H1 (cell line): ENCODE measurements at regions not wholly inside any gene's neighbourhood (a gene's known extent, or its start where the extent isn't known, plus 50 kb on each side); places are given as distances from the start of the nearest gene placed in this dataset.

ENCODE experiments used
- CTCF ChIA-PET: fragments of 300-600 bp; sonication (Branson Sonifier 250); formaldehyde crosslinking; loops from one replicate; lab custom pipeline; 2021; ENCODE audit not compliant: partially characterized antibody; lab: Charles Lee
- POLR2A ChIA-PET: fragments of 300-600 bp; sonication (Branson Sonifier 250); formaldehyde crosslinking; loops from one replicate; lab custom pipeline; 2021; ENCODE audit warnings: inconsistent platforms; ENCODE audit not compliant: partially characterized antibody; lab: Charles Lee
- DNase-seq, 2 experiments: peaks; one replicate each; pipeline versions ENCODE4 v3.0.0 to v3.0.0-alpha.2; 2010 to 2022; ENCODE audit warnings: low spot score in 2 of 2, low read depth in 1 of 2, mixed read lengths in 1 of 2
- FAIRE-seq: peaks from 2 replicates; lab custom pipeline; 2011; peaks lifted over from hg19 to GRCh38; lab: Jason Lieb, UNC
- H2AFZ ChIP-seq: 2 replicates; pipeline ENCODE4 v1.8.1; 2012; ENCODE audit warnings: low read length, inconsistent platforms
- H2AK5ac ChIP-seq: 2 replicates; pipeline ENCODE4 v1.6.1; 2013; ENCODE audit warnings: low read depth, low read length
- H2BK120ac ChIP-seq: replicated peaks from 2 replicates; pipeline ENCODE3; 2013; ENCODE audit warnings: low read depth, low read length, inconsistent platforms
- H2BK12ac ChIP-seq: 2 replicates; pipeline ENCODE4 v1.6.1; 2013; ENCODE audit warnings: low read depth, low read length
- H2BK15ac ChIP-seq: 2 replicates; pipeline ENCODE4 v1.6.1; 2013; ENCODE audit warnings: low read length
- H2BK20ac ChIP-seq: 2 replicates; pipeline ENCODE4 v1.6.1; 2013; ENCODE audit warnings: low read length
- H2BK5ac ChIP-seq: 2 replicates; pipeline ENCODE4 v1.6.1; 2013; ENCODE audit warnings: low read depth, low read length
- H3K14ac ChIP-seq: 2 replicates; pipeline ENCODE4 v1.6.1; 2013; ENCODE audit warnings: inconsistent platforms; ENCODE audit not compliant: insufficient read length
- H3K18ac ChIP-seq: 2 replicates; pipeline ENCODE4 v1.6.1; 2013; ENCODE audit warnings: low read length; ENCODE audit errors: extremely low read depth
- H3K23ac ChIP-seq: 2 replicates; pipeline ENCODE4 v1.6.1; 2013; ENCODE audit warnings: inconsistent platforms; ENCODE audit not compliant: insufficient read length
- H3K23me2 ChIP-seq: 2 replicates; pipeline ENCODE4 v1.6.1; 2013; ENCODE audit warnings: low read depth, low read length
- H3K27ac ChIP-seq: 2 replicates; pipeline ENCODE4 v1.6.1; 2011; ENCODE audit warnings: low read depth, low read length, inconsistent platforms
- H3K27me3 ChIP-seq, 4 experiments: replicated peaks in 1 of 4; 1 replicate in 1 of 4; 2 replicates in 3 of 4; pipeline versions ENCODE4 v1.6.1 to v1.8.1; 2011 to 2013; ENCODE audit warnings: low read length in 3 of 4, mild to moderate bottlenecking in 3 of 4, inconsistent platforms in 2 of 4, mixed read lengths in 2 of 4, moderate library complexity in 1 of 4; ENCODE audit not compliant: control insufficient read depth in 3 of 4, insufficient read depth in 3 of 4; ENCODE audit errors: extremely low read depth in 1 of 4
- H3K36me3 ChIP-seq, 4 experiments: 2 replicates each; pipeline versions ENCODE4 v1.6.1 to v1.8.1; 2011 to 2013; ENCODE audit warnings: mild to moderate bottlenecking in 4 of 4, low read length in 3 of 4, moderate library complexity in 2 of 4, control low read depth in 1 of 4, inconsistent platforms in 1 of 4; ENCODE audit not compliant: insufficient read depth in 4 of 4, control insufficient read depth in 2 of 4
- H3K4ac ChIP-seq: replicated peaks from 2 replicates; pipeline ENCODE3; 2013; ENCODE audit warnings: low read length, low read depth, mixed read lengths, inconsistent platforms; ENCODE audit not compliant: insufficient read length
- H3K4me1 ChIP-seq, 4 experiments: replicated peaks in 1 of 4; 1 replicate in 1 of 4; 2 replicates in 3 of 4; pipeline versions ENCODE4 v1.6.1 to v1.8.1; 2011 to 2013; ENCODE audit warnings: low read length in 3 of 4, inconsistent platforms in 2 of 4, mixed read lengths in 1 of 4; ENCODE audit not compliant: insufficient read depth in 4 of 4, control insufficient read depth in 3 of 4
- H3K4me2 ChIP-seq, 2 experiments: 2 replicates each; pipeline versions ENCODE4 v1.6.1 to v1.8.1; 2011 to 2013; ENCODE audit warnings: low read depth in 2 of 2, low read length in 2 of 2, control low read depth in 1 of 2, inconsistent platforms in 1 of 2, mild to moderate bottlenecking in 1 of 2; ENCODE audit not compliant: insufficient read depth in 1 of 2
- H3K4me3 ChIP-seq, 4 experiments: fragments of 200-600, 300-600 bp in 1 of 4; sonication (generic), shearing (Covaris generic), sonication (Bioruptor Twin) in 1 of 4; 2 replicates each; pipeline versions ENCODE4 v1.5.1 to v1.8.1; 2011 to 2016; ENCODE audit warnings: low read length in 4 of 4, low read depth in 3 of 4, control low read depth in 2 of 4, inconsistent platforms in 2 of 4, mild to moderate bottlenecking in 2 of 4, mixed read lengths in 1 of 4, moderate library complexity in 1 of 4; ENCODE audit not compliant: insufficient read depth in 2 of 4; ENCODE audit errors: extremely low read depth in 1 of 4
- H3K56ac ChIP-seq: replicated peaks from 2 replicates; pipeline ENCODE3; 2013; ENCODE audit warnings: low read depth, mild to moderate bottlenecking, mixed read lengths, low read length, inconsistent platforms; ENCODE audit not compliant: insufficient read length
- H3K79me1 ChIP-seq: 2 replicates; pipeline ENCODE4 v1.6.1; 2013; ENCODE audit warnings: low read depth, low read length, control low read depth
- H3K79me2 ChIP-seq, 2 experiments: 2 replicates each; pipeline versions ENCODE4 v1.6.1 to v1.8.1; 2012 to 2013; ENCODE audit warnings: low read length in 2 of 2, mild to moderate bottlenecking in 2 of 2, inconsistent platforms in 1 of 2; ENCODE audit not compliant: insufficient read depth in 2 of 2, control insufficient read depth in 1 of 2
- H3K9ac ChIP-seq, 4 experiments: replicated peaks in 1 of 4; 1 replicate in 1 of 4; 2 replicates in 3 of 4; pipeline versions ENCODE4 v1.6.1 to v1.8.1; 2011 to 2013; ENCODE audit warnings: low read depth in 3 of 4, low read length in 3 of 4, control low read depth in 2 of 4, mild to moderate bottlenecking in 2 of 4, moderate library complexity in 2 of 4, inconsistent platforms in 1 of 4; ENCODE audit errors: extremely low read depth in 1 of 4
- H3K9me3 ChIP-seq, 2 experiments: 2 replicates each; pipeline versions ENCODE4 v1.6.1 to v1.8.1; 2012 to 2013; ENCODE audit warnings: mild to moderate bottlenecking in 2 of 2, moderate library complexity in 2 of 2, control low read depth in 1 of 2, inconsistent platforms in 1 of 2, low read depth in 1 of 2, low read length in 1 of 2, mixed read lengths in 1 of 2; ENCODE audit not compliant: insufficient read depth in 2 of 2
- H4K20me1 ChIP-seq, 2 experiments: replicated peaks in 1 of 2; 2 replicates each; pipeline versions ENCODE3 to v1.8.1; 2011 to 2013; ENCODE audit warnings: inconsistent platforms in 2 of 2, low read length in 2 of 2, mild to moderate bottlenecking in 1 of 2; ENCODE audit not compliant: insufficient read depth in 2 of 2, control insufficient read depth in 1 of 2
- H4K5ac ChIP-seq: 2 replicates; pipeline ENCODE4 v1.6.1; 2013; ENCODE audit warnings: low read length, low read depth, mixed read lengths, inconsistent platforms; ENCODE audit not compliant: insufficient read length
- H4K8ac ChIP-seq: 2 replicates; pipeline ENCODE4 v1.8.0; 2013; ENCODE audit warnings: mild to moderate bottlenecking, moderate library complexity, low read length, inconsistent platforms; ENCODE audit not compliant: insufficient read depth; ENCODE audit errors: extremely low read depth
- H4K91ac ChIP-seq: replicated peaks from 2 replicates; pipeline ENCODE3; 2013; ENCODE audit warnings: low read length, mixed read lengths, inconsistent platforms; ENCODE audit not compliant: insufficient read length
- ASH2L ChIP-seq: fragments of 200-600, 300-600 bp; sonication (generic); IDR thresholded peaks from one replicate; pipeline ENCODE4 v1.7.1; 2017; ENCODE audit warnings: low read length
- CEBPB ChIP-seq: IDR thresholded peaks from 2 replicates; pipeline ENCODE4 v1.6.1; 2012; ENCODE audit warnings: low read depth, low read length
- HDAC2 ChIP-seq, 2 experiments: fragments of 300-600 bp in 1 of 2; sonication (generic) in 1 of 2; IDR thresholded peaks; 2 replicates each; pipeline ENCODE4 v1.6.1; 2011 to 2012; ENCODE audit warnings: low read depth in 2 of 2, low read length in 2 of 2, mild to moderate bottlenecking in 2 of 2, moderate library complexity in 2 of 2, borderline replicate concordance in 1 of 2, inconsistent platforms in 1 of 2
- KDM4A ChIP-seq: IDR thresholded peaks from one replicate; pipeline ENCODE4 v1.7.1; 2012; ENCODE audit warnings: low read depth, mild to moderate bottlenecking, moderate library complexity, low read length, inconsistent platforms; ENCODE audit not compliant: severe bottlenecking
- POLR2AphosphoS5 ChIP-seq: IDR thresholded peaks from 2 replicates; pipeline ENCODE4 v1.6.1; 2011; ENCODE audit warnings: low read depth, low read length
- RBBP5 ChIP-seq: IDR thresholded peaks from 2 replicates; pipeline ENCODE4 v1.7.1; 2012; ENCODE audit warnings: low read depth, mild to moderate bottlenecking, inconsistent platforms, low read length, moderate library complexity, borderline replicate concordance
- SIX5 ChIP-seq: IDR thresholded peaks from 2 replicates; pipeline ENCODE4 v1.6.1; 2011; ENCODE audit warnings: mild to moderate bottlenecking, low read depth, low read length
- SRF ChIP-seq: IDR thresholded peaks from 2 replicates; pipeline ENCODE4 v1.6.1; 2011; ENCODE audit warnings: mild to moderate bottlenecking, low read depth, low read length, moderate library complexity
- TAF7 ChIP-seq: optimal IDR thresholded peaks from 2 replicates; pipeline ENCODE3; 2011; ENCODE audit warnings: low read depth, mild to moderate bottlenecking, inconsistent platforms, low read length, moderate library complexity, borderline replicate concordance
- TBP ChIP-seq: IDR thresholded peaks from 2 replicates; pipeline ENCODE4 v1.6.1; 2011; ENCODE audit warnings: low read depth, low read length, improper control_type of control experiment
- TEAD4 ChIP-seq: IDR thresholded peaks from 2 replicates; pipeline ENCODE4 v1.6.1; 2012; ENCODE audit warnings: low read depth, low read length, inconsistent platforms, mixed read lengths
- WGBS, 2 experiments: shearing (Covaris generic) in 1 of 2; methylation state at CpG; one replicate each; pipeline versions ENCODE4 v1.1.6 to v1.1.7; 2013 to 2015; ENCODE audit warnings: low lambda C conversion rate in 2 of 2, mixed read lengths in 2 of 2, inconsistent platforms in 1 of 2, low coverage in 1 of 2, missing lambda C conversion rate in 1 of 2; ENCODE audit not compliant: insufficient replicate concordance in 2 of 2, insufficient coverage in 1 of 2, insufficient read length in 1 of 2; ENCODE audit errors: extremely low coverage in 1 of 2, missing lambda C conversion rate in 1 of 2; 5-methylcytosine and 5-hydroxymethylcytosine counted together

DNA sequence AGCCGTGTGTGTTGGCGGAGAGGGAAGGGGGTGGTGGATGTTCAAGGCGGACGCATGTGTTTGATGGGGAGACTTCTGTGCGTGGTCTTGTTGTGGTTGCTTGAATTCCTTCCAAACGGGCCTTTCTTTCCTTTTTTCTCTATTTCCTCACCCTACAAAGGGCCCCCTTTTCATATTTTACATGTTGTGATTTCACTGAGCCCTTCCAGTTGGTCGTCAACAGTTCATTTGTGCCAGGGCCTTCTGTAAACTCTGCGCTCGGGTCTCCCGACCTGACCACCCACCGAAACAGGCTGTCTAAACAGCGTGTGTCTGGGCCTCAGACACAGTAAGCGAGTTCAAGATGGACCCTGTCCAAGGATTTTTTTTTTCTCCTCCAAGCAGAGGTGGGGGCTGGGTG, 228.4 kb downstream of the IRF8 start:
- Histone ChIP-seq H3K23ac (no peak overlapping the region), H2BK5ac (no peak overlapping the region), H4K8ac (no peak overlapping the region), H3K56ac (no peak overlapping the region), H2BK120ac (no peak overlapping the region), H2BK15ac (no peak overlapping the region), H3K14ac (no peak overlapping the region), H2AK5ac (no peak overlapping the region), H3K4ac (no peak overlapping the region), H4K91ac (no peak overlapping the region), H3K4me2 (no peak overlapping the region), H3K79me2 (no peaks in the 10 kb centered on the region), H2AFZ (no peak overlapping the region), H3K36me3 (no peaks in the 10 kb centered on the region), H3K27me3 (no peaks in the 10 kb centered on the region), H2BK12ac (no peak overlapping the region), H2BK20ac (no peak overlapping the region), H3K9me3 (no peaks in the 10 kb centered on the region), H4K5ac (no peak overlapping the region), H3K79me1 (no peaks in the 10 kb centered on the region), H3K9ac (no peak overlapping the region), H3K23me2 (no peaks in the 10 kb centered on the region), H4K20me1 (no peaks in the 10 kb centered on the region), H3K27ac (no peak overlapping the region), H3K18ac (no peak overlapping the region), H3K4me3 (no peak overlapping the region), H3K4me1 (peaks cover 0 to 7% (median under 1%) of the 10 kb centered on the region in 4 experiments; a peak in 2 of 7 replicates)
- 92% methylated on average over 12 of the region's 13 CpGs; no CpG with 5 or more reads in 1 of the 2 experiments for WGBS, 2 experiments
- POLR2A ChIA-PET, result no interaction called here
- CTCF ChIA-PET, result interaction anchor here (0.6 kb wide), 1 partner anchor 157 kb away, joined by 3 read pairs; no protein-coding TSS in a partner anchor
- DNase-seq (no peak), FAIRE-seq (no peak)
- TF ChIP-seq SRF (no peak), TAF7 (no peak), KDM4A (no peak), TEAD4 (no peak), HDAC2 (IDR thresholded peaks at IDR 0.05; ENCODE audit: borderline replicate concordance in 1 of 2, low read depth in 2 of 2, low read length in 2 of 2) (no peak), POLR2AphosphoS5 (no peak), CEBPB (no peak), SIX5 (no peak), TBP (no peak), RBBP5 (no peak), ASH2L (no peak)
